Parathyroid adenoma (tissue), 2 donors: ENCODE measurements at regions not wholly inside any gene's neighbourhood (a gene's known extent, or its start where the extent isn't known, plus 50 kb on each side); places are given as distances from the start of the nearest gene placed in this dataset.

ENCODE experiments used
- H2AFZ ChIP-seq: fragments of 300-600 bp; sonication (generic); one replicate; pipeline ENCODE4 v1.7.0; 2017; ENCODE audit warnings: antibody characterized with exemption, mild to moderate bottlenecking
- H3K27ac ChIP-seq: fragments of 300-600 bp; sonication (generic); one replicate; pipeline ENCODE4 v1.7.0; 2017
- H3K27me3 ChIP-seq: fragments of 300-600 bp; sonication (generic); one replicate; pipeline ENCODE4 v1.7.0; 2017; ENCODE audit warnings: low read length; ENCODE audit not compliant: control insufficient read depth, insufficient read depth
- H3K36me3 ChIP-seq: fragments of 300-600 bp; sonication (generic); one replicate; pipeline ENCODE4 v1.7.0; 2017; ENCODE audit warnings: low read length; ENCODE audit not compliant: control insufficient read depth, insufficient read depth
- H3K4me1 ChIP-seq: fragments of 300-600 bp; sonication (generic); one replicate; pipeline ENCODE4 v1.7.0; 2017; ENCODE audit warnings: control low read depth
- H3K4me2 ChIP-seq: fragments of 300-600 bp; sonication (generic); one replicate; pipeline ENCODE4 v1.7.0; 2017; ENCODE audit warnings: low read length
- H3K4me3 ChIP-seq: fragments of 300-600 bp; sonication (generic); one replicate; pipeline ENCODE4 v1.7.0; 2017; ENCODE audit warnings: low read depth, low read length
- H3K79me2 ChIP-seq: fragments of 300-600 bp; sonication (generic); one replicate; pipeline ENCODE4 v1.7.0; 2017; ENCODE audit warnings: control low read depth
- H3K9ac ChIP-seq: fragments of 300-600 bp; sonication (generic); one replicate; pipeline ENCODE4 v1.7.0; 2017; ENCODE audit warnings: mild to moderate bottlenecking
- H3K9me3 ChIP-seq: fragments of 300-600 bp; sonication (generic); one replicate; pipeline ENCODE4 v1.7.0; 2017; ENCODE audit warnings: low read length; ENCODE audit not compliant: control insufficient read depth
- CTCF ChIP-seq: fragments of 300-600 bp; sonication (generic); IDR thresholded peaks from one replicate; pipeline ENCODE4 v1.7.0; 2017; ENCODE audit warnings: antibody characterized with exemption, mild to moderate bottlenecking
- donor health status: primary hyperparathyroidism.

GRCh38 chr5:135238622-135239452 lies 160.2 kb downstream of the MACROH2A1 start:
- H3K27ac ChIP-seq = no peak overlapping the region
- H3K4me2 ChIP-seq = no peak overlapping the region
- H3K4me1 ChIP-seq = no peaks in the 10 kb centered on the region
- H3K27me3 ChIP-seq = no peaks in the 10 kb centered on the region
- no peak overlapping the region for H2AFZ ChIP-seq
- no peaks in the 10 kb centered on the region for H3K9me3 ChIP-seq
- no peak for TF ChIP-seq CTCF
- H3K4me3 ChIP-seq = no peak overlapping the region
- H3K36me3 ChIP-seq = no peaks in the 10 kb centered on the region
- no peaks in the 10 kb centered on the region for H3K79me2 ChIP-seq
- H3K9ac ChIP-seq = no peak overlapping the region

DNA sequence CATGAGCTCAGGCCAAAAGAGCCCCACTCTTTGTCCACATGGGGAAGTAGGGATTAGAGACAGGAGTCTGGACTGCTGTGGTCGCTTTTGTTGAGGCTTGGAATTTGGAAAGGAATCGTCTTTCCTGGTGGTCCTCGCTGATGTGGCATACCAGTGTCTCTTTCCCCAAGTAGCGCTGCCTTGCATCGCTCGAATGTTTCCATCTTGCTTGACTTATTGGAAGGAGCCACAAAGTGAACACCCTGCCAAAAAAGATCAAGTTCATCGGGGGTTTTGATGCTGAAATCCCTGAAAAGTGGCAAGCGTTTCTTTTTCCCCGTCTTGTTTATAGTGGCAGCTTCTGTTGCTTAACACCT lies 161.3 kb downstream of the MACROH2A1 start:
- Histone ChIP-seq H3K27me3 (no peaks in the 10 kb centered on the region), H3K27ac (no peak overlapping the region), H3K36me3 (no peaks in the 10 kb centered on the region), H3K9ac (no peak overlapping the region), H2AFZ (no peak overlapping the region), H3K4me2 (no peak overlapping the region), H3K79me2 (no peaks in the 10 kb centered on the region), H3K4me3 (no peak overlapping the region), H3K4me1 (no peaks in the 10 kb centered on the region), H3K9me3 (no peaks in the 10 kb centered on the region)
- TF ChIP-seq CTCF = no peak

GRCh38 chr5:135236908-135237747 lies 161.9 kb downstream of the MACROH2A1 start:
- Histone ChIP-seq H3K79me2 (no peaks in the 10 kb centered on the region), H2AFZ (no peak overlapping the region), H3K4me3 (no peak overlapping the region), H3K4me1 (no peaks in the 10 kb centered on the region), H3K9me3 (no peaks in the 10 kb centered on the region), H3K4me2 (no peak overlapping the region), H3K27ac (no peak overlapping the region), H3K36me3 (no peaks in the 10 kb centered on the region), H3K27me3 (no peaks in the 10 kb centered on the region), H3K9ac (no peak overlapping the region)
- no peak for TF ChIP-seq CTCF

DNA sequence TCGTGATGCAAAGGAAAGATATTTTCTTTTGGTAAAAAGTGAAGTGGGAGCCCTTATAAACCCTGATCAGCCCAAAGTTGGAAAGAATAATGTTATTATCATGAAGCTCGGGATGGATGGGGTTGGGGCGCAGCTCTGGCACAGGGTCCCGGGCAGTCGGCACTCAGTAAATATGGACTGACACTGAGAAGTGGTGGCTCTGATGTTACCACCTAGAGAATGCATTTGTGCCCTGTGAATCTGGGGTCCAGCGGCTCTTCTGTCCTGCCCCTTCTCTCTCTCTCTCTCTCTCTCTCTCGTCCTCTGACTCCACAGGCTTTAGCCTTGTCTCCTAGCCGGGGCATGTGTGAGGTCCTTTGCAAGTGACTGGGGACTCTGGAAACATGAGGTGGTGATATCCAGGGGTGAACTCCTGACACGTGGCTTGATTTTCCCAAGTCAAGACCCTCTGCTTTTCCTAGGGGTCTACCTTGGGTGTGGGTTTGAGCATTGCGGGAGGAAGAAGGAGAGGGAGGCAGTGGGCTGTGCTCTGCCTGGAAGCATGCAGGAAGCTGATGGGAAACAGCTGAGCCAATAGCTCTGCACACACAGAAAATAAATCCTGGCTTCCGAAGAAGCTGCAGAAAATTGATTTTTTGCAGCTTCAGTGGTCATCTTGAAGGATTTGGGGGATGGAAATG lies 162.7 kb downstream of the MACROH2A1 start:
- Histone ChIP-seq H3K9me3 (no peaks in the 10 kb centered on the region), H2AFZ (no peak overlapping the region), H3K4me2 (no peak overlapping the region), H3K4me3 (no peak overlapping the region), H3K79me2 (no peaks in the 10 kb centered on the region), H3K9ac (no peak overlapping the region), H3K27ac (no peak overlapping the region), H3K27me3 (no peaks in the 10 kb centered on the region), H3K4me1 (no peaks in the 10 kb centered on the region), H3K36me3 (no peaks in the 10 kb centered on the region)
- TF ChIP-seq CTCF = no peak
